ENCODE measurements at regions not wholly inside any gene's neighbourhood (a gene's known extent, or its start where the extent isn't known, plus 50 kb on each side); places are given as distances from the start of the nearest gene placed in this dataset.

- TF ChIP-seq EZH2 (IDR thresholded peaks at IDR 0.05; ENCODE audit: low read depth) = no peak
- TF ChIP-seq CTCF (conservative IDR thresholded peaks at IDR 0.05) = no peak
- no peak overlapping the region for H3K4me2 ChIP-seq
Observed at GRCh38 chr18:3350021-3350420, 88.1 kb downstream of the MYL12B start.

GRCh38 chr18:3350566-3351527 is 88.9 kb downstream of the MYL12B start:
- peak overlapping the region; percentile 70 for H3K27ac ChIP-seq
- H3K27me3 ChIP-seq (ENCODE audit: insufficient read depth, low read depth) = no peaks in the 10 kb centered on the region
- peaks cover 20% of the 10 kb centered on the region for H3K4me1 ChIP-seq (replicated peaks; ENCODE audit: insufficient read depth)
- no TSS peak for BruUV-seq (replicated peaks)
- H4K20me1 ChIP-seq (ENCODE audit: insufficient read depth) = no peaks in the 10 kb centered on the region
- CTCF ChIA-PET = no interaction called here
- H3K36me3 ChIP-seq (ENCODE audit: low read depth) = peaks cover 18% of the 10 kb centered on the region
- no peaks in the 10 kb centered on the region for H3K9me3 ChIP-seq (ENCODE audit: insufficient read depth, low read depth)
- DNase-seq = peak; percentile 43 to 89
- POLR2A ChIA-PET (ENCODE audit: unreplicated experiment) = interaction anchor here (0.6 to 0.7 kb wide), 2 partner anchors 31 to 99 kb away, joined by 3 to 5 read pairs; no protein-coding TSS in a partner anchor
- no peaks in the 10 kb centered on the region for H3K79me2 ChIP-seq (ENCODE audit: low read depth)
- intact Hi-C loops (cut with micrococcal nuclease; ENCODE audit: unreplicated experiment) = no loop called here
- no peak for TF ChIP-seq EZH2 (IDR thresholded peaks at IDR 0.05; ENCODE audit: low read depth)
- no peak for TF ChIP-seq CTCF (conservative IDR thresholded peaks at IDR 0.05)
- H3F3A ChIP-seq (ENCODE audit: insufficient read depth, low read depth) = peaks cover 14% of the 10 kb centered on the region
- H3K4me3 ChIP-seq = no peak overlapping the region
- H2AFZ ChIP-seq = no peak overlapping the region
- H3K9me2 ChIP-seq (ENCODE audit: insufficient read depth) = no peaks in the 10 kb centered on the region
- peak overlapping the region; percentile 34 for H3K4me2 ChIP-seq

More at GRCh38 chr18:3350021-3350420, 88.1 kb downstream of the MYL12B start:
- no TSS peak for BruUV-seq (replicated peaks)
- DNase-seq = no peak
- no peaks in the 10 kb centered on the region for H3K79me2 ChIP-seq (ENCODE audit: low read depth)
- H3K27ac ChIP-seq = no peak overlapping the region
- ChIA-PET CTCF (no interaction called here), POLR2A (ENCODE audit: unreplicated experiment) (no interaction called here)
- intact Hi-C loops (cut with micrococcal nuclease; ENCODE audit: unreplicated experiment) = no loop called here
- H3K27me3 ChIP-seq (ENCODE audit: insufficient read depth, low read depth) = no peaks in the 10 kb centered on the region
- no peaks in the 10 kb centered on the region for H3K9me2 ChIP-seq (ENCODE audit: insufficient read depth)
- H4K20me1 ChIP-seq (ENCODE audit: insufficient read depth) = no peaks in the 10 kb centered on the region
- H3K4me3 ChIP-seq = no peak overlapping the region
- peaks cover 14% of the 10 kb centered on the region for H3F3A ChIP-seq (ENCODE audit: insufficient read depth, low read depth)
- no peak overlapping the region for H2AFZ ChIP-seq
- H3K9me3 ChIP-seq (ENCODE audit: insufficient read depth, low read depth) = no peaks in the 10 kb centered on the region
- H3K36me3 ChIP-seq (ENCODE audit: low read depth) = peaks cover 10% of the 10 kb centered on the region
- peaks cover 20% of the 10 kb centered on the region for H3K4me1 ChIP-seq (replicated peaks; ENCODE audit: insufficient read depth)

- no peak for TF ChIP-seq CTCF (conservative IDR thresholded peaks at IDR 0.05)
- no peak for TF ChIP-seq EZH2 (IDR thresholded peaks at IDR 0.05; ENCODE audit: low read depth)
- no TSS peak for BruUV-seq (replicated peaks)
- H3K4me1 ChIP-seq (replicated peaks; ENCODE audit: insufficient read depth) = peaks cover 20% of the 10 kb centered on the region
Observed at GRCh38 chr18:3354506-3354905, 92.6 kb downstream of the MYL12B start.

More at GRCh38 chr18:3354506-3354905, 92.6 kb downstream of the MYL12B start:
- CTCF ChIA-PET = no interaction called here
- H3K36me3 ChIP-seq (ENCODE audit: low read depth) = peaks cover 24% of the 10 kb centered on the region
- no peak overlapping the region for H3K4me2 ChIP-seq
- POLR2A ChIA-PET (ENCODE audit: unreplicated experiment) = interaction anchor here (0.7 kb wide), 2 partner anchors 8 to 30 kb away, joined by 4 read pairs; no protein-coding TSS in a partner anchor
- H3F3A ChIP-seq (ENCODE audit: insufficient read depth, low read depth) = peaks cover 14% of the 10 kb centered on the region
- H3K27me3 ChIP-seq (ENCODE audit: insufficient read depth, low read depth) = no peaks in the 10 kb centered on the region
- H3K9me3 ChIP-seq (ENCODE audit: insufficient read depth, low read depth) = no peaks in the 10 kb centered on the region
- no peak overlapping the region for H3K4me3 ChIP-seq
- no peaks in the 10 kb centered on the region for H4K20me1 ChIP-seq (ENCODE audit: insufficient read depth)
- intact Hi-C loops (cut with micrococcal nuclease; ENCODE audit: unreplicated experiment) = no loop called here
- no peak overlapping the region for H2AFZ ChIP-seq
- H3K79me2 ChIP-seq (ENCODE audit: low read depth) = no peaks in the 10 kb centered on the region
- no peak overlapping the region for H3K27ac ChIP-seq
- H3K9me2 ChIP-seq (ENCODE audit: insufficient read depth) = no peaks in the 10 kb centered on the region
- no peak for DNase-seq

Data from PC-9 (cell line).